OCI-LY1 (cell line): ENCODE measurements at regions not wholly inside any gene's neighbourhood (a gene's known extent, or its start where the extent isn't known, plus 50 kb on each side); places are given as distances from the start of the nearest gene placed in this dataset.

Experiments used
- EZH2 ChIP-seq: fragments of 200-600 bp; sonication (generic), shearing (Covaris generic); IDR thresholded peaks from 2 replicates; pipeline ENCODE4 v1.8.0; 2017; ENCODE audit warnings: borderline replicate concordance, mixed run types, mild to moderate bottlenecking, antibody characterized with exemption, low read length, moderate library complexity, mixed read lengths
- TF ChIP-seq, protein P1 (sequence below): fragments of 200-600 bp; sonication (generic), shearing (Covaris generic); IDR thresholded peaks from 2 replicates; pipeline ENCODE4 v1.5.1; 2017; ENCODE audit warnings: mild to moderate bottlenecking, antibody characterized with exemption, low read length, moderate library complexity, mixed read lengths

GRCh38 chr6:130717657-130718056 is 109.5 kb upstream of the SMLR1 start:
- TF ChIP-seq, protein P1, sequence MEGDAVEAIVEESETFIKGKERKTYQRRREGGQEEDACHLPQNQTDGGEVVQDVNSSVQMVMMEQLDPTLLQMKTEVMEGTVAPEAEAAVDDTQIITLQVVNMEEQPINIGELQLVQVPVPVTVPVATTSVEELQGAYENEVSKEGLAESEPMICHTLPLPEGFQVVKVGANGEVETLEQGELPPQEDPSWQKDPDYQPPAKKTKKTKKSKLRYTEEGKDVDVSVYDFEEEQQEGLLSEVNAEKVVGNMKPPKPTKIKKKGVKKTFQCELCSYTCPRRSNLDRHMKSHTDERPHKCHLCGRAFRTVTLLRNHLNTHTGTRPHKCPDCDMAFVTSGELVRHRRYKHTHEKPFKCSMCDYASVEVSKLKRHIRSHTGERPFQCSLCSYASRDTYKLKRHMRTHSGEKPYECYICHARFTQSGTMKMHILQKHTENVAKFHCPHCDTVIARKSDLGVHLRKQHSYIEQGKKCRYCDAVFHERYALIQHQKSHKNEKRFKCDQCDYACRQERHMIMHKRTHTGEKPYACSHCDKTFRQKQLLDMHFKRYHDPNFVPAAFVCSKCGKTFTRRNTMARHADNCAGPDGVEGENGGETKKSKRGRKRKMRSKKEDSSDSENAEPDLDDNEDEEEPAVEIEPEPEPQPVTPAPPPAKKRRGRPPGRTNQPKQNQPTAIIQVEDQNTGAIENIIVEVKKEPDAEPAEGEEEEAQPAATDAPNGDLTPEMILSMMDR, result no peak
- no peak for TF ChIP-seq EZH2
